PC-3 (cell line): ENCODE measurements at regions not wholly inside any gene's neighbourhood (a gene's known extent, or its start where the extent isn't known, plus 50 kb on each side); places are given as distances from the start of the nearest gene placed in this dataset.

Source experiments
- EZH2 ChIP-seq: fragments of 300-600 bp; sonication (generic); IDR thresholded peaks from one replicate; pipeline ENCODE4 v1.6.1; 2017; ENCODE audit warnings: antibody characterized with exemption, mild to moderate bottlenecking, low read length; ENCODE audit not compliant: unreplicated experiment
- EZH2phosphoT487 ChIP-seq: fragments of 300-600 bp; sonication (generic); IDR thresholded peaks from 2 replicates; pipeline ENCODE4 v1.6.1; 2018; ENCODE audit warnings: mild to moderate bottlenecking, antibody characterized with exemption, low read length, borderline replicate concordance
- TF ChIP-seq, protein P1 (sequence below): fragments of 300-600 bp; sonication (generic); conservative IDR thresholded peaks from 2 replicates; pipeline ENCODE4 v1.5.1; 2017; ENCODE audit warnings: antibody characterized with exemption, low read depth, mild to moderate bottlenecking, low read length

DNA sequence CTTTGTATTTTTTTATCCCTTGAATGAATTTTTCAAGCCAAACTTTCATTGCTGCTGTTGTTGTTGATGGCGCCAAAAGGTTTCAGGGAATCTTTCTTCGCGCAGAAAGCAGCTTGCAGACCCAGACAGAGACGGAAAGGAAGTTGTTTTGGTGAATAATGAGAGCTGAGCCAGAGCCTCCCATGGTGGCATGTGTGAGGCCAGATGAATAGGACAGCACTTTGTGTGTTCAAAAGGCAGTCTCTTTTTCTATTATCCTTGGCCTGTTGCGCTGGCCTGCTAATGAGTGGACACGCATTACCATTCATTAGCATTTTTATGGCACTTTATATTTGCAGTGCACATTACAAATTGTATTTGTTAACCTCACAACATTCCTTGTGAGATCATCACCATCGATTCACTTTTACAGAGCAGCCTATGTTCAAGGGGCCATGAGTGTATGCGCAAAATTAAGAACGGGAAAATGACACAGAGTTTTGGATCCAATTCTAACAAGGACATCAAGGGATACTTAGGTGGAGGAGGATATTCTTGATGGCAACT is 754.7 kb downstream of the BCL11A start:
- TF ChIP-seq, protein P1, sequence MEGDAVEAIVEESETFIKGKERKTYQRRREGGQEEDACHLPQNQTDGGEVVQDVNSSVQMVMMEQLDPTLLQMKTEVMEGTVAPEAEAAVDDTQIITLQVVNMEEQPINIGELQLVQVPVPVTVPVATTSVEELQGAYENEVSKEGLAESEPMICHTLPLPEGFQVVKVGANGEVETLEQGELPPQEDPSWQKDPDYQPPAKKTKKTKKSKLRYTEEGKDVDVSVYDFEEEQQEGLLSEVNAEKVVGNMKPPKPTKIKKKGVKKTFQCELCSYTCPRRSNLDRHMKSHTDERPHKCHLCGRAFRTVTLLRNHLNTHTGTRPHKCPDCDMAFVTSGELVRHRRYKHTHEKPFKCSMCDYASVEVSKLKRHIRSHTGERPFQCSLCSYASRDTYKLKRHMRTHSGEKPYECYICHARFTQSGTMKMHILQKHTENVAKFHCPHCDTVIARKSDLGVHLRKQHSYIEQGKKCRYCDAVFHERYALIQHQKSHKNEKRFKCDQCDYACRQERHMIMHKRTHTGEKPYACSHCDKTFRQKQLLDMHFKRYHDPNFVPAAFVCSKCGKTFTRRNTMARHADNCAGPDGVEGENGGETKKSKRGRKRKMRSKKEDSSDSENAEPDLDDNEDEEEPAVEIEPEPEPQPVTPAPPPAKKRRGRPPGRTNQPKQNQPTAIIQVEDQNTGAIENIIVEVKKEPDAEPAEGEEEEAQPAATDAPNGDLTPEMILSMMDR = no peak
- no peak for TF ChIP-seq EZH2
- no peak for TF ChIP-seq EZH2phosphoT487
